Mesenchymal stem cell (in vitro differentiated cells and primary cell): ENCODE measurements at regions not wholly inside any gene's neighbourhood (a gene's known extent, or its start where the extent isn't known, plus 50 kb on each side); places are given as distances from the start of the nearest gene placed in this dataset.

Experiments used
- DNase-seq: peaks from one replicate; pipeline ENCODE4 v3.0.0-alpha.2; 2013
- H2AFZ ChIP-seq: one replicate; pipeline ENCODE4 v1.6.1; 2013; ENCODE audit warnings: low read depth, mild to moderate bottlenecking, control low read depth, inconsistent platforms, low read length, moderate library complexity
- H2AK5ac ChIP-seq: 2 replicates; pipeline ENCODE4 v1.6.1; 2013; ENCODE audit warnings: low read length, moderate library complexity, mild to moderate bottlenecking, inconsistent platforms; ENCODE audit not compliant: severe bottlenecking
- H2BK120ac ChIP-seq: one replicate; pipeline ENCODE4 v1.6.1; 2013; ENCODE audit warnings: low read depth, mild to moderate bottlenecking, inconsistent platforms, low read length, moderate library complexity
- H2BK12ac ChIP-seq, 2 experiments: one replicate each; pipeline ENCODE4 v1.6.1; 2013; ENCODE audit warnings: inconsistent platforms in 2 of 2, low read length in 2 of 2, mild to moderate bottlenecking in 2 of 2, moderate library complexity in 2 of 2, control low read depth in 1 of 2
- H2BK15ac ChIP-seq: one replicate; pipeline ENCODE4 v1.6.1; 2013; ENCODE audit warnings: mild to moderate bottlenecking, low read depth, inconsistent platforms; ENCODE audit not compliant: poor library complexity, severe bottlenecking
- H2BK5ac ChIP-seq: 2 replicates; pipeline ENCODE4 v1.6.1; 2013; ENCODE audit warnings: low read depth, mild to moderate bottlenecking, low read length, control low read depth, inconsistent platforms; ENCODE audit not compliant: poor library complexity, severe bottlenecking
- H3K14ac ChIP-seq, 2 experiments: one replicate each; pipeline ENCODE4 v1.6.1; 2013; ENCODE audit warnings: inconsistent platforms in 2 of 2, low read length in 2 of 2, control low read depth in 1 of 2, mild to moderate bottlenecking in 1 of 2, moderate library complexity in 1 of 2
- H3K18ac ChIP-seq, 2 experiments: one replicate each; pipeline ENCODE4 v1.6.1; 2013; ENCODE audit warnings: inconsistent platforms in 2 of 2, low read length in 2 of 2, control low read depth in 1 of 2, low read depth in 1 of 2, mild to moderate bottlenecking in 1 of 2
- H3K23ac ChIP-seq, 2 experiments: one replicate each; pipeline ENCODE4 v1.6.1; 2013; ENCODE audit warnings: inconsistent platforms in 2 of 2, low read length in 2 of 2, mild to moderate bottlenecking in 2 of 2, moderate library complexity in 2 of 2, control low read depth in 1 of 2
- H3K27ac ChIP-seq: 2 replicates; pipeline ENCODE4 v1.5.1; 2013; ENCODE audit warnings: mild to moderate bottlenecking, moderate library complexity, low read length, control low read depth, inconsistent platforms; ENCODE audit not compliant: poor library complexity, severe bottlenecking
- H3K27me3 ChIP-seq, 2 experiments: 2 replicates each; pipeline versions ENCODE4 v1.6.1 to v1.7.0; 2013; ENCODE audit warnings: low read length in 2 of 2, mild to moderate bottlenecking in 2 of 2, moderate library complexity in 2 of 2, control low read depth in 1 of 2, inconsistent platforms in 1 of 2; ENCODE audit not compliant: control insufficient read depth in 1 of 2, insufficient read depth in 1 of 2
- H3K36me3 ChIP-seq, 2 experiments: 2 replicates each; pipeline versions ENCODE4 v1.6.1 to v1.7.0; 2013; ENCODE audit warnings: low read length in 2 of 2, control low read depth in 1 of 2, inconsistent platforms in 1 of 2, low read depth in 1 of 2, mild to moderate bottlenecking in 1 of 2; ENCODE audit not compliant: insufficient read depth in 2 of 2, control insufficient read depth in 1 of 2
- H3K4ac ChIP-seq, 2 experiments: one replicate each; pipeline ENCODE4 v1.6.1; 2013; ENCODE audit warnings: inconsistent platforms in 2 of 2, low read length in 2 of 2, mild to moderate bottlenecking in 2 of 2, moderate library complexity in 2 of 2, control low read depth in 1 of 2, low read depth in 1 of 2
- H3K4me1 ChIP-seq: 2 replicates; pipeline ENCODE4 v1.6.1; 2013; ENCODE audit warnings: low read depth, low read length, control low read depth; ENCODE audit not compliant: control insufficient read depth, insufficient read depth
- H3K4me2 ChIP-seq: 2 replicates; pipeline ENCODE4 v1.6.1; 2013; ENCODE audit warnings: low read length, mild to moderate bottlenecking, inconsistent platforms; ENCODE audit not compliant: poor library complexity, severe bottlenecking
- H3K4me3 ChIP-seq, 2 experiments: 2 replicates each; pipeline versions ENCODE4 v1.5.1 to v1.7.0; 2013; ENCODE audit warnings: low read length in 2 of 2, mild to moderate bottlenecking in 2 of 2, control low read depth in 1 of 2, low read depth in 1 of 2; ENCODE audit not compliant: insufficient read depth in 1 of 2
- H3K79me1 ChIP-seq: replicated peaks from 2 replicates; pipeline ENCODE4 v1.6.1; 2013; ENCODE audit warnings: mild to moderate bottlenecking, control low read depth, low read length, inconsistent platforms; ENCODE audit not compliant: poor library complexity, severe bottlenecking
- H3K9ac ChIP-seq: 2 replicates; pipeline ENCODE4 v1.7.0; 2013; ENCODE audit warnings: mild to moderate bottlenecking, low read length, moderate library complexity
- H3K9me3 ChIP-seq: 2 replicates; pipeline ENCODE4 v1.7.0; 2013; ENCODE audit warnings: mild to moderate bottlenecking, low read length; ENCODE audit not compliant: control insufficient read depth
- H4K8ac ChIP-seq: one replicate; pipeline ENCODE4 v1.6.1; 2013; ENCODE audit warnings: inconsistent platforms, mild to moderate bottlenecking, low read length, moderate library complexity
- H4K91ac ChIP-seq: one replicate; pipeline ENCODE4 v1.6.1; 2013; ENCODE audit warnings: mild to moderate bottlenecking, low read length, inconsistent platforms
- WGBS: methylation state at CpG from one replicate; pipeline ENCODE4 v1.1.7; 2013; ENCODE audit warnings: mixed read lengths; 5-methylcytosine and 5-hydroxymethylcytosine counted together

GRCh38 chr16:13856811-13857511, 63.0 kb upstream of the ERCC4 start:
- no peak overlapping the region for H2BK5ac ChIP-seq
- H3K9me3 ChIP-seq, result no peaks in the 10 kb centered on the region
- H3K9ac ChIP-seq, result no peak overlapping the region
- no peak overlapping the region for H3K23ac ChIP-seq
- no peak overlapping the region for H2BK15ac ChIP-seq
- no peak overlapping the region for H3K18ac ChIP-seq
- H3K79me1 ChIP-seq, result no peaks in the 10 kb centered on the region
- H3K27ac ChIP-seq, result no peak overlapping the region
- no peak overlapping the region for H3K4me2 ChIP-seq
- no peak overlapping the region for H3K4ac ChIP-seq
- H2BK120ac ChIP-seq, result no peak overlapping the region
- H4K91ac ChIP-seq, result no peak overlapping the region
- WGBS, result 69% methylated on average over 3 of the region's 7 CpGs
- H3K4me3 ChIP-seq, result no peak overlapping the region
- no peak overlapping the region for H2AK5ac ChIP-seq
- DNase-seq, result no peak
- no peaks in the 10 kb centered on the region for H3K4me1 ChIP-seq
- no peak overlapping the region for H3K14ac ChIP-seq
- H3K36me3 ChIP-seq, result no peaks in the 10 kb centered on the region
- H3K27me3 ChIP-seq, result no peaks in the 10 kb centered on the region
- H2BK12ac ChIP-seq, result no peak overlapping the region
- no peak overlapping the region for H2AFZ ChIP-seq
- H4K8ac ChIP-seq, result no peak overlapping the region

DNA sequence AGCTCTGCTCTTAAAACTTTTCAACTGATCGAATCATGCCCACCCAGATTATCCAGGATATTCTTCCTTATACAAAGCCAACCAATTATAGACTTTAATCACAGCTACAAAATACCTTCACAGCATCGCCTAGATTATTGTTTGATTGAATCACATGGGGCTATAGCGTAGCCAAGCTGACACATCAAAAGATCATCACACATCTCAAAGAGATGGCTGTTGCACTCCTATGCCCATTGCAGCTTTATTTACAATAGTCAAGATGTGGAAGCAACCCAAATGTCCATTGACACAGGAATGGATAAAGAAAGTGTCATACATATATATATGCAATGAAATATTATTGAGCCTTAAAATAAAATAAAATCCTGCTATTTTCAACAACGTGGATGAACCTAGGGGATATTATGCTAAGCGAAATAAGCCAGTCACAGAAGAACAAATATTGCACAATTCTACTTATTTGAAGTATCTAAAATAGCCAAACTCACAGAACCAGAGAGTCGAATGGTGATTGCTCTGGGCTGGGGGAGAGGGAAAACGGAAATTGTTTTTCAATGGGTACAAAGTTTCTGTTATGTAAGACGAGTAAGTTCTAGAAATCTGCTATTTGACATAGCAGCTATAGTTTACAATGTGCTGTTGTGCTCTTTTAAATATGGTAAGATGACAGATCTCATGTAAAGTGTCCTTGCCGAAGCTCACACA, 60.9 kb upstream of the ERCC4 start:
- Histone ChIP-seq H3K79me1 (no peaks in the 10 kb centered on the region), H3K4me2 (no peak overlapping the region), H3K27me3 (no peaks in the 10 kb centered on the region), H3K18ac (no peak overlapping the region), H3K4ac (no peak overlapping the region), H2BK12ac (no peak overlapping the region), H3K9ac (no peak overlapping the region), H2AFZ (no peak overlapping the region), H2BK120ac (no peak overlapping the region), H2BK15ac (no peak overlapping the region), H3K27ac (no peak overlapping the region), H3K4me3 (no peak overlapping the region), H3K4me1 (no peaks in the 10 kb centered on the region), H3K9me3 (no peaks in the 10 kb centered on the region), H3K23ac (no peak overlapping the region), H4K8ac (no peak overlapping the region), H3K36me3 (no peaks in the 10 kb centered on the region), H3K14ac (no peak overlapping the region), H2AK5ac (no peak overlapping the region), H2BK5ac (no peak overlapping the region), H4K91ac (no peak overlapping the region)
- DNase-seq, result no peak
- 67% methylated on average over 4 of the region's 9 CpGs for WGBS

- H2BK12ac ChIP-seq, result no peak overlapping the region
- H2AK5ac ChIP-seq, result no peak overlapping the region
- H2BK15ac ChIP-seq, result no peak overlapping the region
- no peak overlapping the region for H3K4me2 ChIP-seq
- no peaks in the 10 kb centered on the region for H3K9me3 ChIP-seq
- WGBS, result 94% methylated on average over 2 of the region's 4 CpGs
- no peaks in the 10 kb centered on the region for H3K36me3 ChIP-seq
- no peak overlapping the region for H2AFZ ChIP-seq
- peaks cover 0 to 3% of the 10 kb centered on the region in 2 experiments for H3K27me3 ChIP-seq
- H3K27ac ChIP-seq, result no peak overlapping the region
- H3K9ac ChIP-seq, result no peak overlapping the region
- H4K91ac ChIP-seq, result no peak overlapping the region
- H3K4me3 ChIP-seq, result no peak overlapping the region
- H3K14ac ChIP-seq, result no peak overlapping the region
- no peaks in the 10 kb centered on the region for H3K79me1 ChIP-seq
- no peak overlapping the region for H3K4ac ChIP-seq
- no peak overlapping the region for H2BK120ac ChIP-seq
- no peak overlapping the region for H4K8ac ChIP-seq
- DNase-seq, result peak; percentile 0
- no peak overlapping the region for H3K23ac ChIP-seq
- no peaks in the 10 kb centered on the region for H3K4me1 ChIP-seq
- H3K18ac ChIP-seq, result no peak overlapping the region
- no peak overlapping the region for H2BK5ac ChIP-seq
Measured at GRCh38 chr16:13863075-13863765, 56.7 kb upstream of the ERCC4 start.

DNA sequence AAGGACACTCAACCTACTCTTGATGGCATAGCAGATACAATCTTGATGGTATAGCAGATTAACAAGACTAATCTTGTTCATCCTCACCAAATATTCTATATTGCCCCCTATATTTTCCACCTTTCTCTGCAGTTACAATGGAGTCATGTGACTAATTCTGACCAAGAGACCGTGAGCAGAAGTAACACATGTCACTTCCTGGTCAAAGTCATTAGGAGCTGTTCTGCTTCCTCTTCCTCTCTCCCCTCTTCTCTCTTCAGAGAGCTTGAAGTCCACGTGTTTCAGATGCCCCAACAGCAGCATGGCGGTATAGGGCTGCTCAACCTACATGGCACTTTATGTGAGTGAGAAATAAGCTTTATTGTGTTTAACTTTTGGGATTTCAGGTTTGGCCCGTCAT, 55.3 kb upstream of the ERCC4 start:
- Histone ChIP-seq H3K4me1 (no peaks in the 10 kb centered on the region), H2BK120ac (no peak overlapping the region), H2BK12ac (no peak overlapping the region), H3K14ac (no peak overlapping the region), H3K4me2 (no peak overlapping the region), H3K23ac (no peak overlapping the region), H3K36me3 (no peaks in the 10 kb centered on the region), H3K18ac (no peak overlapping the region), H3K27me3 (peaks cover 0 to 4% of the 10 kb centered on the region in 2 experiments), H2BK5ac (no peak overlapping the region), H2AFZ (no peak overlapping the region), H3K9ac (no peak overlapping the region), H3K27ac (no peak overlapping the region), H4K8ac (no peak overlapping the region), H3K79me1 (no peaks in the 10 kb centered on the region), H2AK5ac (no peak overlapping the region), H4K91ac (no peak overlapping the region), H3K9me3 (no peaks in the 10 kb centered on the region), H3K4me3 (no peak overlapping the region), H3K4ac (no peak overlapping the region), H2BK15ac (no peak overlapping the region)
- no peak for DNase-seq
- 64% methylated on average over 4 of the region's 4 CpGs for WGBS
